ENCODE measurements at regions not wholly inside any gene's neighbourhood (a gene's known extent, or its start where the extent isn't known, plus 50 kb on each side); places are given as distances from the start of the nearest gene placed in this dataset.

DNA sequence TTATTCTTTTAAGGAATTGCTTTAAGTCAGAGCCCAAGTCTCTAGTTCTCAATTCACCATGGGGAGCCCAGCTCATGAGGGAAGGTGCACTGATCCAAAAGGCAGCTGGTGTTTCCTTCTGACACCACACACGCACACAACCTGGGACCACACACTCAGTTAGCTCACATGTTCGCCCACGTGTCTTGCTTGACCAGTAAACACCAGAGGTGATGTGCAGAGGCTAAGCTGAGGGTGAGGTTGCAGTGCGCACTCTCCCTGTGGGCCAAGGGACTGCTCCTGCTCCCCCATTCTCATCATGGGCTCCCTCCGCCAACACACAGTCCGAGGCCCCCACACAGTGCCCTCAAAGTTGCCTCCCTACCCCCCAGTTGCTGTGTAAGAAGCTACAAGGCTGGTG lies 70.8 kb upstream of the BZW1 start:
- Histone ChIP-seq H3K4me3 (ENCODE audit: control insufficient read depth in 2 of 3, extremely low read depth in 1 of 3, insufficient read depth in 2 of 3, low read depth in 1 of 3, low read length in 3 of 3) (no peak overlapping the region), H3K9me1 (ENCODE audit: control insufficient read depth, extremely low read depth, insufficient read depth, low read length) (no peaks in the 10 kb centered on the region), H2AFZ (ENCODE audit: control insufficient read depth, low read length) (no peak overlapping the region), H3K4me2 (ENCODE audit: control insufficient read depth, extremely low read depth, insufficient read depth, low read depth, low read length) (no peak overlapping the region), H3K27me3 (ENCODE audit: control insufficient read depth, extremely low read depth, insufficient read depth, low read length) (no peaks in the 10 kb centered on the region), H3K36me3 (ENCODE audit: control insufficient read depth in 2 of 2, extremely low read depth in 1 of 2, insufficient read depth in 2 of 2, low read length in 2 of 2) (no peaks in the 10 kb centered on the region), H3K79me2 (ENCODE audit: control insufficient read depth, insufficient read depth, low read length) (no peaks in the 10 kb centered on the region), H3K9me3 (ENCODE audit: control insufficient read depth, low read depth, low read length) (no peaks in the 10 kb centered on the region), H4K20me1 (ENCODE audit: control insufficient read depth, extremely low read depth, insufficient read depth, low read length) (no peaks in the 10 kb centered on the region), H3K27ac (ENCODE audit: control insufficient read depth, insufficient read depth, low read length) (no peak overlapping the region), H3K9ac (ENCODE audit: control insufficient read depth, extremely low read depth, insufficient read depth, low read length) (no peak overlapping the region), H3K4me1 (ENCODE audit: control insufficient read depth, extremely low read depth, insufficient read depth, low read length) (no peaks in the 10 kb centered on the region)
- TF ChIP-seq EZH2 (IDR thresholded peaks at IDR 0.05; ENCODE audit: low read length), result no peak
- TF ChIP-seq CTCF (optimal IDR thresholded peaks at IDR 0.05 in 1 of 3, IDR thresholded peaks at IDR 0.05 in 1 of 3, conservative IDR thresholded peaks at IDR 0.05 in 1 of 3; ENCODE audit: extremely low read depth in 1 of 3, insufficient read depth in 2 of 3, low read length in 3 of 3), result no peak
- FAIRE-seq (no peak), DNase-seq (ENCODE audit: low read depth, low spot score) (no peak)
- dilution Hi-C loops (cut with MboI; ENCODE audit: extremely low pct_ligation_motif_present, low sequenced_read_pairs), result no loop called here

- H2AFZ ChIP-seq (ENCODE audit: control insufficient read depth, low read length), result no peak overlapping the region
- H3K36me3 ChIP-seq (ENCODE audit: control insufficient read depth in 2 of 2, extremely low read depth in 1 of 2, insufficient read depth in 2 of 2, low read length in 2 of 2), result no peaks in the 10 kb centered on the region
- no peaks in the 10 kb centered on the region for H3K79me2 ChIP-seq (ENCODE audit: control insufficient read depth, insufficient read depth, low read length)
- H3K9ac ChIP-seq (ENCODE audit: control insufficient read depth, extremely low read depth, insufficient read depth, low read length), result no peak overlapping the region
- no peak for DNase-seq (ENCODE audit: low read depth, low spot score)
- no peaks in the 10 kb centered on the region for H3K9me1 ChIP-seq (ENCODE audit: control insufficient read depth, extremely low read depth, insufficient read depth, low read length)
- H3K4me1 ChIP-seq (ENCODE audit: control insufficient read depth, extremely low read depth, insufficient read depth, low read length), result no peaks in the 10 kb centered on the region
- FAIRE-seq, result no peak
- TF ChIP-seq EZH2 (IDR thresholded peaks at IDR 0.05; ENCODE audit: low read length) (no peak), CTCF (optimal IDR thresholded peaks at IDR 0.05 in 1 of 3, IDR thresholded peaks at IDR 0.05 in 1 of 3, conservative IDR thresholded peaks at IDR 0.05 in 1 of 3; ENCODE audit: extremely low read depth in 1 of 3, insufficient read depth in 2 of 3, low read length in 3 of 3) (no peak)
- no peaks in the 10 kb centered on the region for H3K27me3 ChIP-seq (ENCODE audit: control insufficient read depth, extremely low read depth, insufficient read depth, low read length)
- H3K27ac ChIP-seq (ENCODE audit: control insufficient read depth, insufficient read depth, low read length), result no peak overlapping the region
- H4K20me1 ChIP-seq (ENCODE audit: control insufficient read depth, extremely low read depth, insufficient read depth, low read length), result no peaks in the 10 kb centered on the region
- dilution Hi-C loops (cut with MboI; ENCODE audit: extremely low pct_ligation_motif_present, low sequenced_read_pairs), result no loop called here
- no peak overlapping the region for H3K4me2 ChIP-seq (ENCODE audit: control insufficient read depth, extremely low read depth, insufficient read depth, low read depth, low read length)
- H3K4me3 ChIP-seq (ENCODE audit: control insufficient read depth in 2 of 3, extremely low read depth in 1 of 3, insufficient read depth in 2 of 3, low read depth in 1 of 3, low read length in 3 of 3), result no peak overlapping the region
- H3K9me3 ChIP-seq (ENCODE audit: control insufficient read depth, low read depth, low read length), result no peaks in the 10 kb centered on the region
These were observed 70.1 kb upstream of the BZW1 start for GRCh38 chr2:200741468-200742202.

All from keratinocyte (primary cell).